ENCODE measurements at regions not wholly inside any gene's neighbourhood (a gene's known extent, or its start where the extent isn't known, plus 50 kb on each side); places are given as distances from the start of the nearest gene placed in this dataset.

GRCh38 chr3:4138786-4139431, 164.3 kb upstream of the SETMAR start:
- no peak for DNase-seq (ENCODE audit: low read depth)
- no peak overlapping the region for H3K4me3 ChIP-seq (replicated peaks; ENCODE audit: low read depth, low read length)
- TF ChIP-seq CTCF (IDR thresholded peaks at IDR 0.05; ENCODE audit: low read length, missing control alignments) = no peak

GRCh38 chr3:4139462-4140140, 163.6 kb upstream of the SETMAR start:
- H3K4me3 ChIP-seq (replicated peaks; ENCODE audit: low read depth, low read length) = no peak overlapping the region
- DNase-seq (ENCODE audit: low read depth) = no peak
- TF ChIP-seq CTCF (IDR thresholded peaks at IDR 0.05; ENCODE audit: low read length, missing control alignments) = no peak

GRCh38 chr3:4140921-4141320, 162.2 kb upstream of the SETMAR start:
- TF ChIP-seq CTCF (IDR thresholded peaks at IDR 0.05; ENCODE audit: low read length, missing control alignments) = no peak
- H3K4me3 ChIP-seq (replicated peaks; ENCODE audit: low read depth, low read length) = no peak overlapping the region
- no peak for DNase-seq (ENCODE audit: low read depth)

GRCh38 chr3:4147556-4148118, 155.5 kb upstream of the SETMAR start:
- no peak overlapping the region for H3K4me3 ChIP-seq (replicated peaks; ENCODE audit: low read depth, low read length)
- no peak for TF ChIP-seq CTCF (IDR thresholded peaks at IDR 0.05; ENCODE audit: low read length, missing control alignments)
- no peak for DNase-seq (ENCODE audit: low read depth)

- H3K4me3 ChIP-seq (replicated peaks; ENCODE audit: low read depth, low read length) = no peak overlapping the region
- DNase-seq (ENCODE audit: low read depth) = no peak
- TF ChIP-seq CTCF (IDR thresholded peaks at IDR 0.05; ENCODE audit: low read length, missing control alignments) = no peak
Measured at GRCh38 chr3:4149296-4149695, 153.9 kb upstream of the SETMAR start.

- DNase-seq (ENCODE audit: low read depth) = no peak
- no peak for TF ChIP-seq CTCF (IDR thresholded peaks at IDR 0.05; ENCODE audit: low read length, missing control alignments)
- H3K4me3 ChIP-seq (replicated peaks; ENCODE audit: low read depth, low read length) = no peak overlapping the region
Measured at GRCh38 chr3:4150816-4151215, 152.4 kb upstream of the SETMAR start.

Measured in fibroblast of pulmonary artery (primary cell).